OCI-LY3 (cell line): ENCODE measurements at regions not wholly inside any gene's neighbourhood (a gene's known extent, or its start where the extent isn't known, plus 50 kb on each side); places are given as distances from the start of the nearest gene placed in this dataset.

Source experiments
- CTCF ChIP-seq: fragments of 200-600, 300-600 bp; sonication (generic); IDR thresholded peaks from 2 replicates; pipeline ENCODE4 v1.5.1; 2014; ENCODE audit warnings: antibody characterized with exemption, low read length, low read depth
- EZH2phosphoT487 ChIP-seq: fragments of 200-600 bp; shearing (Covaris generic); IDR thresholded peaks from 2 replicates; pipeline ENCODE4 v1.6.1; 2018; ENCODE audit warnings: antibody characterized with exemption, mixed run types, low read depth

GRCh38 chr12:102601621-102602020, 121.3 kb upstream of the IGF1 start:
- TF ChIP-seq CTCF (no peak), EZH2phosphoT487 (no peak)
